ENCODE measurements at regions not wholly inside any gene's neighbourhood (a gene's known extent, or its start where the extent isn't known, plus 50 kb on each side); places are given as distances from the start of the nearest gene placed in this dataset.

GRCh38 chr18:1779587-1779986 is 791.7 kb downstream of the METTL4 start:
- TF ChIP-seq TARDBP (IDR thresholded peaks at IDR 0.05) (no peak), ARNT (IDR thresholded peaks at IDR 0.05) (no peak), SUZ12 (IDR thresholded peaks at IDR 0.05) (no peak), HDGF (IDR thresholded peaks at IDR 0.05; ENCODE audit: borderline replicate concordance) (no peak), SP1 (IDR thresholded peaks at IDR 0.05) (no peak), BHLHE40 (IDR thresholded peaks at IDR 0.05; ENCODE audit: borderline replicate concordance) (no peak), PKNOX1 (IDR thresholded peaks at IDR 0.05) (no peak), FOXM1 (IDR thresholded peaks at IDR 0.05; ENCODE audit: borderline replicate concordance) (no peak), ELF4 (IDR thresholded peaks at IDR 0.05) (no peak), FOXK2 (IDR thresholded peaks at IDR 0.05) (no peak)

Data from HEK293T (cell line).